K562 (cell line): ENCODE measurements at regions not wholly inside any gene's neighbourhood (a gene's known extent, or its start where the extent isn't known, plus 50 kb on each side); places are given as distances from the start of the nearest gene placed in this dataset.

Experiments
- ATF2 ChIP-seq: sonication (generic); formaldehyde crosslinking; IDR thresholded peaks from 2 replicates; pipeline ENCODE4 v1.8.1; 2022; ENCODE audit warnings: missing genetic modification reagents
- ZNF785 ChIP-seq: fragments of 250-450 bp; sonication (Bioruptor Pico); IDR thresholded peaks from 2 replicates; pipeline ENCODE4 v1.4.0; 2020; ENCODE audit warnings: mild to moderate bottlenecking

GRCh38 chr13:64782466-64782865, 2447.7 kb downstream of the PCDH9 start:
- TF ChIP-seq ZNF785 (CRISPR knock-in tag) (no peak), ATF2 (CRISPR knock-in tag) (no peak)
